Ovary (tissue), 3 donors: ENCODE measurements at regions not wholly inside any gene's neighbourhood (a gene's known extent, or its start where the extent isn't known, plus 50 kb on each side); places are given as distances from the start of the nearest gene placed in this dataset.
"Not testable (repeated sequence)": the region's sequence is repeated elsewhere in the genome, so short reads cannot be mapped to it uniquely, and the experiment has no call there.

Experiments
- POLR2A ChIP-seq: fragments of 450-650 bp; IDR thresholded peaks from one replicate; pipeline ENCODE4 v1.6.1; 2017; ENCODE audit warnings: antibody characterized with exemption, mild to moderate bottlenecking, moderate library complexity
- TF ChIP-seq, protein P1 (sequence below), 3 donors: fragments of 450-650 bp in 2 of 3; fragments of 200-600 bp in 1 of 3; IDR thresholded peaks; one replicate each; pipeline versions ENCODE4 v1.5.1 to v1.8.0; 2016 to 2022; ENCODE audit warnings: antibody characterized with exemption in 3 of 3, mild to moderate bottlenecking in 1 of 3
- donor health status: DM: no; HTN: no; CAD: no.

DNA sequence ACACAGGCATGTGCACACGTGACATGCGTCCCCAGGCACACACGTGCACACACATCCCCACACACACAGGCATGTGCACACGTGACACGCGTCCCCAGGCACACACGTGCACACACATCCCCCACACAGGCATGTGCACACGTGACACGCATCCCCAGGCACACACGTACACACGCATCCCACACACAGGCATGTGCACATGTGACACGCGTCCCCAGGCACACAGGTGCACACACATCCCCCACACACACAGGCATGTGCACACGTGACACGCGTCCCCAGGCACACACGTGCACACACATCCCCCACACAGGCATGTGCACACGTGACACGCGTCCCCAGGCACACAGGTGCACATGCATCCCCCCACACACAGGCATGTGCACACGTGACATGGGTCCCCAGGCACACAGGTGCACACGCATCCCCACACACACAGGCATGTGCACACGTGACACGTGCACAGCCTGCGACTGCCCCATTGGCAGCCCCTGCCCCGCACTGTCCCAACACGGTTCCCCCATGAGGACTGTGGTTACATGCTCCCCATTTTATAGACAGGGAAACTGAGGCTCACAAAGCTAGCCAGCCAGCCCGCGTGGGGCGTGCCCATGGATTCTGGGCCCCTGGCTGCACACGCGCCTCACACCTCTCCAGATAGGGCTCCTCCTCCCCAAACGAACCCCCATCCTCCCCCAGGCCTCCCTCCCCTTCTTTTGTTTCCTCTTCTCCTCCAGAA is 193.2 kb upstream of the PPP1R26 start:
- TF ChIP-seq, protein P1, sequence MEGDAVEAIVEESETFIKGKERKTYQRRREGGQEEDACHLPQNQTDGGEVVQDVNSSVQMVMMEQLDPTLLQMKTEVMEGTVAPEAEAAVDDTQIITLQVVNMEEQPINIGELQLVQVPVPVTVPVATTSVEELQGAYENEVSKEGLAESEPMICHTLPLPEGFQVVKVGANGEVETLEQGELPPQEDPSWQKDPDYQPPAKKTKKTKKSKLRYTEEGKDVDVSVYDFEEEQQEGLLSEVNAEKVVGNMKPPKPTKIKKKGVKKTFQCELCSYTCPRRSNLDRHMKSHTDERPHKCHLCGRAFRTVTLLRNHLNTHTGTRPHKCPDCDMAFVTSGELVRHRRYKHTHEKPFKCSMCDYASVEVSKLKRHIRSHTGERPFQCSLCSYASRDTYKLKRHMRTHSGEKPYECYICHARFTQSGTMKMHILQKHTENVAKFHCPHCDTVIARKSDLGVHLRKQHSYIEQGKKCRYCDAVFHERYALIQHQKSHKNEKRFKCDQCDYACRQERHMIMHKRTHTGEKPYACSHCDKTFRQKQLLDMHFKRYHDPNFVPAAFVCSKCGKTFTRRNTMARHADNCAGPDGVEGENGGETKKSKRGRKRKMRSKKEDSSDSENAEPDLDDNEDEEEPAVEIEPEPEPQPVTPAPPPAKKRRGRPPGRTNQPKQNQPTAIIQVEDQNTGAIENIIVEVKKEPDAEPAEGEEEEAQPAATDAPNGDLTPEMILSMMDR (IDR thresholded peaks at IDR 0.05), result not testable (repeated sequence)
- TF ChIP-seq POLR2A, result not testable (repeated sequence)
